Muscle layer of duodenum (tissue), 2 donors: ENCODE measurements at regions not wholly inside any gene's neighbourhood (a gene's known extent, or its start where the extent isn't known, plus 50 kb on each side); places are given as distances from the start of the nearest gene placed in this dataset.
"Not testable (repeated sequence)": the region's sequence is repeated elsewhere in the genome, so short reads cannot be mapped to it uniquely, and the experiment has no call there.

ENCODE experiments used
- H3K27ac ChIP-seq: one replicate; pipeline ENCODE4 v1.7.0; 2013; ENCODE audit warnings: mild to moderate bottlenecking, low read length
- H3K27me3 ChIP-seq: one replicate; pipeline ENCODE4 v1.7.0; 2013; ENCODE audit warnings: low read depth, mild to moderate bottlenecking, control low read depth, low read length
- H3K36me3 ChIP-seq, 2 donors: one replicate each; pipeline ENCODE4 v1.7.0; 2013; ENCODE audit warnings: low read length in 2 of 2, control low read depth in 1 of 2, mild to moderate bottlenecking in 1 of 2; ENCODE audit not compliant: insufficient read depth in 2 of 2, control insufficient read depth in 1 of 2
- H3K4me1 ChIP-seq, 2 donors: one replicate each; pipeline ENCODE4 v1.7.0; 2013; ENCODE audit warnings: low read length in 2 of 2, mild to moderate bottlenecking in 2 of 2, control low read depth in 1 of 2, moderate library complexity in 1 of 2; ENCODE audit not compliant: insufficient read depth in 2 of 2, control insufficient read depth in 1 of 2
- H3K4me3 ChIP-seq, 2 donors: one replicate each; pipeline ENCODE4 v1.7.0; 2013; ENCODE audit warnings: low read length in 2 of 2, low read depth in 1 of 2, mild to moderate bottlenecking in 1 of 2
- H3K9me3 ChIP-seq, 2 donors: one replicate each; pipeline ENCODE4 v1.7.0; 2013; ENCODE audit warnings: low read length in 2 of 2, control low read depth in 1 of 2, mild to moderate bottlenecking in 1 of 2; ENCODE audit not compliant: control insufficient read depth in 1 of 2
- donor health status: healthy.

DNA sequence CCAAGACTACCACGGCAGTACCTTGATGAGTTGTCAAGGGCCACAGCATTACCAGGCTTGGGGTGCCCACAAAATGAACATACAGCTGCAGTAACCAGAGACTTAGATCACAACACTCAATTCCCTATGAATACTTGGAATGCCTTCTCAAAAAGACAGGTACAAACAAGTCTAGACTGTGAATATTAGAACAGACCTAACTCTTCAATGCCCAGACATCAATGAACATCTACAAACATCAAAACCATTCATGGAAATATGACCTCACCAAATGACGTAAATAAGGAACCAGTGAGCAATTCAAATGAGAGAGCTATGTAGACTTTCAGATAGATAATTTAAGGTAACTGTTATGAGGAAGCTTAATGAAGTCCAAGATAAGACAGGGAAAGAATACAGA, 185.1 kb upstream of the POU1F1 start:
- H3K4me1 ChIP-seq: no peaks in the 10 kb centered on the region
- no peak overlapping the region for H3K27ac ChIP-seq
- H3K4me3 ChIP-seq: no peak overlapping the region
- no peaks in the 10 kb centered on the region for H3K27me3 ChIP-seq
- no peaks in the 10 kb centered on the region for H3K9me3 ChIP-seq
- H3K36me3 ChIP-seq: no peaks in the 10 kb centered on the region

DNA sequence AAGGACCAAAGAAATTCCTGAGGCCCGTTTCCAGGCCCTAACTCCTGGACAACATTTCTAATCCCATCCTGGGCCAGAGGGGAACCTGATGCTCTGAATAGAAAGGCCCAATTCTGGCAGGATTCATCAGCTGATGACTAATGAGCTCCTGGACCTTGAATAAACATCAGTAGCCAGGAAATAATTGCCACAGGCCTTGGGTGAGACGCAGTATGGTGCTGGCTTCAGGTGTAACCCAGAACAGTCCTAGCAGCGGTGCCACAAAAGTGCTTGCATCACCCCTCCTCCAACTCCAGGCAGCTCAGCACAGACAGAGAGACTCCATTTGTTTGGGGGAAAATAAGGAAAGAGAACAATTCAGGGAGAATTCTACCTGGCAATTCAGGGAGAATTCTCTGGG, 184.7 kb upstream of the POU1F1 start:
- H3K27ac ChIP-seq: no peak overlapping the region
- H3K27me3 ChIP-seq: no peaks in the 10 kb centered on the region
- H3K36me3 ChIP-seq: no peaks in the 10 kb centered on the region
- no peaks in the 10 kb centered on the region for H3K9me3 ChIP-seq
- no peak overlapping the region for H3K4me3 ChIP-seq
- no peaks in the 10 kb centered on the region for H3K4me1 ChIP-seq

DNA sequence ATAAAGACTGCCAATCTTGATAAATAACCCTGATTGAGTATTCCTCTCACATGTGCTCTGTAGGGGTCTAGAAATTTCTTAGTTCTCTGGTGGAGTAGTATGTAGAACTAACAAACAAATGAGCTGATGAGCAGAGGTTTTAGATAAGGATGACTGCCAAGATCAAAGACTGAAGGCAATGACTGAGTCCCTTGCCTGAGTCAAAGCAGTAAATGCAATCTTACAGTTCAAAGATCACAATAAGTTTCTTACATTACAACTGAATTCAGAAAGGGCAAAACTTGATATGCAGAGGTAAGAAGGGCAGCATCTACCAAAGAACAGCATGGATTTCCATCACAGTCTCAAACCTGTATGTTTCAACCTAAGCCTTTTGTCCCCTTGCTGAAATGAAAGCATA, 172.2 kb upstream of the POU1F1 start:
- Histone ChIP-seq H3K4me3 (no peak overlapping the region), H3K4me1 (no peaks in the 10 kb centered on the region), H3K27ac (no peak overlapping the region), H3K36me3 (no peaks in the 10 kb centered on the region), H3K27me3 (no peaks in the 10 kb centered on the region), H3K9me3 (no peaks in the 10 kb centered on the region)

GRCh38 chr3:87446849-87447387, 170.5 kb upstream of the POU1F1 start:
- no peaks in the 10 kb centered on the region for H3K27me3 ChIP-seq
- no peak overlapping the region for H3K27ac ChIP-seq
- H3K4me3 ChIP-seq: no peak overlapping the region
- H3K36me3 ChIP-seq: no peaks in the 10 kb centered on the region
- no peaks in the 10 kb centered on the region for H3K4me1 ChIP-seq
- H3K9me3 ChIP-seq: no peaks in the 10 kb centered on the region

DNA sequence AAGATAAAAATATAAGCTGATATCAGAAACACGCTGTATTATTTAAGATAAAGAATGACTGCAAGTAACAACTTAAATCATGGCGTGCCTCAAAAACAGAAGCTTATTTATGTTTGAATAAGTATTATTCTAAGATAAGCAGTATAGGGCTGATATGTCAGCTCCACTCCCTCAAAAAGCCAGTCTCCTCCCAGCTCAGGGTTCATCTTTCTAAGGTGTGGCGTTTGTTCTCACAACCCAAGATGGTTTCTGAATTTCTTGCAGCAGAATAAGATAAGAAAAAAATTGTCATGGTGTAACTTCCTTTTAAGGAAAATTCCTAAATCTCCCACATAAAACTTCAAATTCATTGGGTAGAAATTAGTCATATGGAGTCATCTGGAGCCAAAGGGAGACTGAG, 166.1 kb upstream of the POU1F1 start:
- Histone ChIP-seq H3K36me3 (no peaks in the 10 kb centered on the region), H3K27ac (no peak overlapping the region), H3K4me1 (no peaks in the 10 kb centered on the region), H3K27me3 (no peaks in the 10 kb centered on the region), H3K4me3 (no peak overlapping the region), H3K9me3 (no peaks in the 10 kb centered on the region)

- Histone ChIP-seq H3K36me3 (no peaks in the 10 kb centered on the region), H3K4me3 (no peak overlapping the region), H3K9me3 (no peaks in the 10 kb centered on the region), H3K4me1 (no peaks in the 10 kb centered on the region), H3K27me3 (no peaks in the 10 kb centered on the region), H3K27ac (no peak overlapping the region)
These were observed 161.4 kb upstream of the POU1F1 start for GRCh38 chr3:87437765-87438164.

GRCh38 chr3:87436781-87437543, 160.6 kb upstream of the POU1F1 start:
- Histone ChIP-seq H3K9me3 (no peaks in the 10 kb centered on the region), H3K4me1 (no peaks in the 10 kb centered on the region), H3K36me3 (no peaks in the 10 kb centered on the region), H3K27me3 (no peaks in the 10 kb centered on the region), H3K4me3 (no peak overlapping the region), H3K27ac (no peak overlapping the region)

- Histone ChIP-seq H3K9me3 (no peaks in the 10 kb centered on the region), H3K36me3 (no peaks in the 10 kb centered on the region), H3K27ac (no peak overlapping the region), H3K4me3 (no peak overlapping the region), H3K27me3 (no peaks in the 10 kb centered on the region), H3K4me1 (no peaks in the 10 kb centered on the region)
These were observed 159.7 kb upstream of the POU1F1 start for GRCh38 chr3:87435926-87436620.

DNA sequence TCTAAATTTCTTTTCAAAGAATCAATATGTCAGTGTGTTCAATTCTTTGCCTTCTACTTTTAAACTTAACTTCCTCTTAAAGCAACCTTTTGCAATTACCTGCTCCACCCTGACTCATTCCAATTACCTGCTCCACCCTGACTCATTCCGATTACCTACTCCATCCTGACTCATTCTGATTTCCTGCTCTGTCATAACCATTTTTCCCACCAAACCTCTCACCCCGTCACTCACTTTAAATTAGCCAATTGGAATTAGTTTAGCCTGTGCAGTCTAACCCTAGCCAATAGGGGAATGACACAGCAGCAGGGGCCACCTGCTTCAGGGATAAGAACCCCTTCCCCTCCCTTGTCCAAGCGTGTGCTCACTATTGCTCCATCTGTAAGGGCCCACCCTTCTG, 157.1 kb upstream of the POU1F1 start:
- H3K36me3 ChIP-seq, H3K4me3 ChIP-seq, H3K4me1 ChIP-seq, H3K9me3 ChIP-seq, H3K27me3 ChIP-seq, H3K27ac ChIP-seq: not testable (repeated sequence)

GRCh38 chr3:87426918-87427317, 150.5 kb upstream of the POU1F1 start:
- no peaks in the 10 kb centered on the region for H3K9me3 ChIP-seq
- no peaks in the 10 kb centered on the region for H3K4me1 ChIP-seq
- H3K4me3 ChIP-seq: no peak overlapping the region
- H3K27ac ChIP-seq: no peak overlapping the region
- H3K27me3 ChIP-seq: no peaks in the 10 kb centered on the region
- no peaks in the 10 kb centered on the region for H3K36me3 ChIP-seq

- no peaks in the 10 kb centered on the region for H3K36me3 ChIP-seq
- H3K27me3 ChIP-seq: no peaks in the 10 kb centered on the region
- H3K4me3 ChIP-seq: no peak overlapping the region
- no peaks in the 10 kb centered on the region for H3K4me1 ChIP-seq
- H3K9me3 ChIP-seq: no peaks in the 10 kb centered on the region
- H3K27ac ChIP-seq: no peak overlapping the region
These were observed 148.7 kb upstream of the POU1F1 start for GRCh38 chr3:87425056-87425455.
